ENCODE measurements at regions not wholly inside any gene's neighbourhood (a gene's known extent, or its start where the extent isn't known, plus 50 kb on each side); places are given as distances from the start of the nearest gene placed in this dataset.

- Histone ChIP-seq H3K79me2 (ENCODE audit: insufficient read depth, low read length) (no peaks in the 10 kb centered on the region), H3K9ac (ENCODE audit: insufficient read depth, low read depth, low read length) (no peak overlapping the region), H3K9me3 (ENCODE audit: low read length) (peaks cover 89% of the 10 kb centered on the region), H3K4me1 (ENCODE audit: insufficient read depth, low read length) (no peaks in the 10 kb centered on the region), H3K4me3 (replicated peaks in 1 of 3; ENCODE audit: insufficient read depth in 1 of 3, low read depth in 2 of 3, low read length in 3 of 3) (no peak overlapping the region), H3K36me3 (replicated peaks in 1 of 2; ENCODE audit: control insufficient read depth in 1 of 2, insufficient read depth in 2 of 2, low read length in 2 of 2) (no peaks in the 10 kb centered on the region), H3K27me3 (ENCODE audit: control insufficient read depth in 1 of 2, insufficient read depth in 2 of 2, low read length in 2 of 2) (no peaks in the 10 kb centered on the region), H2AFZ (ENCODE audit: low read length) (no peak overlapping the region), H3K27ac (ENCODE audit: extremely low read length, insufficient read depth, low read length) (no peak overlapping the region), H4K20me1 (ENCODE audit: insufficient read depth, low read length) (no peaks in the 10 kb centered on the region), H3K4me2 (ENCODE audit: low read depth, low read length) (no peak overlapping the region)
- ChIA-PET POLR2A (no interaction called here), CTCF (ENCODE audit: low intra/inter-chr PET ratio, low total read pairs) (no interaction called here)
- intact Hi-C loops (cut with micrococcal nuclease; ENCODE audit: unreplicated experiment) (no loop called here), in situ Hi-C loops (cut with HindIII; ENCODE audit: extremely low pct_ligation_motif_present, low pct_unique_long_range_greater_than_20kb) (no loop called here)
- BruUV-seq (replicated peaks): no TSS peak
- TF ChIP-seq MIER3 (CRISPR knock-in tag; IDR thresholded peaks at IDR 0.05; ENCODE audit: borderline replicate concordance): no peak
- no peak for TF ChIP-seq SALL1 (CRISPR knock-in tag; IDR thresholded peaks at IDR 0.05)
- no peak for TF ChIP-seq ZNF136 (CRISPR knock-in tag; IDR thresholded peaks at IDR 0.05; ENCODE audit: low read depth)
- TF ChIP-seq HNRNPH1 (optimal IDR thresholded peaks at IDR 0.05; ENCODE audit: low read depth, low read length): no peak
- TF ChIP-seq FOXP4 (CRISPR knock-in tag; IDR thresholded peaks at IDR 0.05): no peak
- no peak for TF ChIP-seq DDIT3 (CRISPR knock-in tag; IDR thresholded peaks at IDR 0.05)
- no peak for TF ChIP-seq NFIC (IDR thresholded peaks at IDR 0.05; ENCODE audit: low read length)
- no peak for TF ChIP-seq MTERF4 (CRISPR knock-in tag; IDR thresholded peaks at IDR 0.05)
- no peak for TF ChIP-seq SAFB2 (CRISPR knock-in tag; IDR thresholded peaks at IDR 0.05; ENCODE audit: borderline replicate concordance, low read depth)
- no peak for TF ChIP-seq MEIS2 (CRISPR knock-in tag; IDR thresholded peaks at IDR 0.05)
- TF ChIP-seq ZFP1 (CRISPR knock-in tag; IDR thresholded peaks at IDR 0.05): no peak
- TF ChIP-seq PHF8 (CRISPR knock-in tag; IDR thresholded peaks at IDR 0.05): no peak
- TF ChIP-seq HOXA7 (CRISPR knock-in tag; IDR thresholded peaks at IDR 0.05): no peak
- TF ChIP-seq FOXJ3 (CRISPR knock-in tag; IDR thresholded peaks at IDR 0.05; ENCODE audit: borderline replicate concordance): no peak
- no peak for TF ChIP-seq DR1 (CRISPR knock-in tag; IDR thresholded peaks at IDR 0.05)
- TF ChIP-seq MED1 (CRISPR knock-in tag; IDR thresholded peaks at IDR 0.05): no peak
- TF ChIP-seq ADNP (CRISPR knock-in tag; IDR thresholded peaks at IDR 0.05): no peak
- TF ChIP-seq ZNF703 (CRISPR knock-in tag; IDR thresholded peaks at IDR 0.05; ENCODE audit: borderline replicate concordance): no peak
- TF ChIP-seq ZBTB34 (CRISPR knock-in tag; IDR thresholded peaks at IDR 0.05): no peak
- ATAC-seq (no peak), DNase-seq (ENCODE audit: low spot score) (no peak), FAIRE-seq (no peak)
- 4% methylated on average over 11 of the region's 11 CpGs for WGBS (ENCODE audit: low lambda C conversion rate)
Observed at GRCh38 chr2:4515871-4516761, 812.7 kb downstream of the DCDC2C start.
